CD14-positive monocyte (primary cell): ENCODE measurements at regions not wholly inside any gene's neighbourhood (a gene's known extent, or its start where the extent isn't known, plus 50 kb on each side); places are given as distances from the start of the nearest gene placed in this dataset.
"Not testable (repeated sequence)": the region's sequence is repeated elsewhere in the genome, so short reads cannot be mapped to it uniquely, and the experiment has no call there.

Experiments
- DNase-seq, 3 donors: peaks; one replicate each; pipeline ENCODE4 v3.0.0-alpha.2; 2011 to 2022
- H2AFZ ChIP-seq: 2 replicates; pipeline ENCODE4 v1.6.0; 2012; ENCODE audit warnings: mild to moderate bottlenecking, low read depth, low read length, inconsistent platforms; ENCODE audit not compliant: insufficient read depth, poor library complexity, severe bottlenecking
- H3K27ac ChIP-seq, 2 donors: 1 replicate in 1 of 2; 2 replicates in 1 of 2; pipeline ENCODE4 v1.5.1; 2012 to 2013; ENCODE audit warnings: low read length in 2 of 2, control low read depth in 1 of 2, inconsistent platforms in 1 of 2, low read depth in 1 of 2, mild to moderate bottlenecking in 1 of 2
- H3K27me3 ChIP-seq, 2 donors: one replicate each; pipeline versions ENCODE4 v1.6.0 to v1.6.1; 2011 to 2013; ENCODE audit warnings: low read length in 2 of 2; ENCODE audit not compliant: control insufficient read depth in 2 of 2, insufficient read depth in 2 of 2
- H3K36me3 ChIP-seq, 2 donors: replicated peaks in 1 of 2; 1 replicate in 1 of 2; 2 replicates in 1 of 2; pipeline versions ENCODE4 v1.5.1 to v1.6.1; 2012 to 2013; ENCODE audit warnings: low read length in 2 of 2, control low read depth in 1 of 2, inconsistent platforms in 1 of 2, mild to moderate bottlenecking in 1 of 2; ENCODE audit not compliant: insufficient read depth in 2 of 2, control insufficient read depth in 1 of 2
- H3K4me1 ChIP-seq, 2 donors: 1 replicate in 1 of 2; 2 replicates in 1 of 2; pipeline versions ENCODE4 v1.5.1 to v1.6.1; 2012 to 2013; ENCODE audit warnings: low read length in 2 of 2, control low read depth in 1 of 2, inconsistent platforms in 1 of 2, mild to moderate bottlenecking in 1 of 2, moderate library complexity in 1 of 2; ENCODE audit not compliant: insufficient read depth in 2 of 2, control insufficient read depth in 1 of 2
- H3K4me2 ChIP-seq: replicated peaks from 2 replicates; pipeline ENCODE3; 2012; ENCODE audit warnings: low read length, moderate library complexity, mild to moderate bottlenecking; ENCODE audit not compliant: poor library complexity, severe bottlenecking; ENCODE audit errors: extremely low read depth
- H3K4me3 ChIP-seq, 3 experiments: fragments of 200-600 bp in 1 of 3; sonication (generic) in 1 of 3; replicated peaks in 1 of 3; 1 replicate in 2 of 3; 2 replicates in 1 of 3; pipeline ENCODE4 v1.5.1; 2011 to 2013; ENCODE audit warnings: low read length in 3 of 3, mild to moderate bottlenecking in 3 of 3, control low read depth in 2 of 3, low read depth in 2 of 3, inconsistent platforms in 1 of 3, moderate library complexity in 1 of 3
- H3K79me2 ChIP-seq: 2 replicates; pipeline ENCODE4 v1.6.0; 2012; ENCODE audit warnings: mild to moderate bottlenecking, control low read depth, inconsistent platforms, low read length, moderate library complexity; ENCODE audit not compliant: insufficient read depth
- H3K9ac ChIP-seq: 2 replicates; pipeline ENCODE4 v1.6.0; 2017; ENCODE audit warnings: low read length, mild to moderate bottlenecking; ENCODE audit not compliant: insufficient read depth, poor library complexity, severe bottlenecking
- H3K9me3 ChIP-seq, 2 donors: replicated peaks in 1 of 2; 1 replicate in 1 of 2; 2 replicates in 1 of 2; pipeline versions ENCODE4 v1.5.1 to v1.6.1; 2012 to 2013; ENCODE audit warnings: low read length in 2 of 2, control low read depth in 1 of 2; ENCODE audit not compliant: control insufficient read depth in 1 of 2, insufficient read depth in 1 of 2
- H4K20me1 ChIP-seq: 2 replicates; pipeline ENCODE4 v1.6.0; 2012; ENCODE audit warnings: mild to moderate bottlenecking, low read length, control low read depth, moderate library complexity; ENCODE audit not compliant: insufficient read depth
- H3K27ac Mint-ChIP-seq, 7 donors: one replicate each; pipeline ENCODE4 v1.8.0; 2020; ENCODE audit warnings: mild to moderate bottlenecking in 7 of 7, mixed read lengths in 7 of 7, moderate library complexity in 6 of 7, inconsistent platforms in 2 of 7
- H3K27me3 Mint-ChIP-seq, 3 donors: one replicate each; pipeline ENCODE4 v1.8.0; 2021 to 2022; ENCODE audit warnings: low read depth in 3 of 3, mild to moderate bottlenecking in 3 of 3, mixed read lengths in 3 of 3, moderate library complexity in 3 of 3, inconsistent platforms in 1 of 3
- H3K36me3 Mint-ChIP-seq, 2 donors: one replicate each; pipeline ENCODE4 v1.8.0; 2020; ENCODE audit warnings: mixed read lengths in 2 of 2, inconsistent platforms in 1 of 2, mild to moderate bottlenecking in 1 of 2
- H3K4me1 Mint-ChIP-seq: one replicate; pipeline ENCODE4 v1.8.0; 2020; ENCODE audit warnings: mild to moderate bottlenecking, mixed read lengths
- H3K4me3 Mint-ChIP-seq, 2 donors: one replicate each; pipeline ENCODE4 v1.8.0; 2020; ENCODE audit warnings: mild to moderate bottlenecking in 2 of 2, mixed read lengths in 2 of 2, moderate library complexity in 1 of 2
- H3K9me3 Mint-ChIP-seq, 7 donors: one replicate each; pipeline ENCODE4 v1.8.0; 2020 to 2022; ENCODE audit warnings: mixed read lengths in 7 of 7, mild to moderate bottlenecking in 6 of 7, moderate library complexity in 6 of 7, inconsistent platforms in 2 of 7
- WGBS: methylation state at CpG from one replicate; pipeline ENCODE4 v1.1.5; 2013; ENCODE audit warnings: missing lambda C conversion rate; ENCODE audit not compliant: insufficient coverage; 5-methylcytosine and 5-hydroxymethylcytosine counted together
- intact Hi-C, 2 donors: fragments of 100-400 bp; cut with micrococcal nuclease; formaldehyde crosslinking; loops; one replicate each; pipeline versions ENCODE4 v1.15.0 to v1.15.1; 2023
- TF ChIP-seq, protein P1 (sequence below): fragments of 200-600 bp; IDR thresholded peaks from one replicate; pipeline ENCODE4 v1.8.0; 2022; ENCODE audit warnings: antibody characterized with exemption, mild to moderate bottlenecking

- no peaks in the 10 kb centered on the region for H3K4me1 Mint-ChIP-seq
- WGBS, result no CpG with 5 or more reads among the region's 7 CpGs
- no peak overlapping the region for H3K27ac Mint-ChIP-seq
- Histone ChIP-seq H3K27ac (no peak overlapping the region), H3K9me3 (no peaks in the 10 kb centered on the region), H3K79me2 (no peaks in the 10 kb centered on the region), H3K27me3 (no peaks in the 10 kb centered on the region), H3K4me1 (no peaks in the 10 kb centered on the region), H2AFZ (no peak overlapping the region), H3K4me2 (no peak overlapping the region), H3K36me3 (no peaks in the 10 kb centered on the region), H3K9ac (no peak overlapping the region), H4K20me1 (no peaks in the 10 kb centered on the region), H3K4me3 (no peak overlapping the region)
- no peak for DNase-seq
- no peak overlapping the region for H3K4me3 Mint-ChIP-seq
- H3K36me3 Mint-ChIP-seq, result no peaks in the 10 kb centered on the region
- peaks cover 0 to 3% (median 0%) of the 10 kb centered on the region in 7 donors for H3K9me3 Mint-ChIP-seq
- H3K27me3 Mint-ChIP-seq, result no peaks in the 10 kb centered on the region
- intact Hi-C loops, result no loop called here
- TF ChIP-seq, protein P1, sequence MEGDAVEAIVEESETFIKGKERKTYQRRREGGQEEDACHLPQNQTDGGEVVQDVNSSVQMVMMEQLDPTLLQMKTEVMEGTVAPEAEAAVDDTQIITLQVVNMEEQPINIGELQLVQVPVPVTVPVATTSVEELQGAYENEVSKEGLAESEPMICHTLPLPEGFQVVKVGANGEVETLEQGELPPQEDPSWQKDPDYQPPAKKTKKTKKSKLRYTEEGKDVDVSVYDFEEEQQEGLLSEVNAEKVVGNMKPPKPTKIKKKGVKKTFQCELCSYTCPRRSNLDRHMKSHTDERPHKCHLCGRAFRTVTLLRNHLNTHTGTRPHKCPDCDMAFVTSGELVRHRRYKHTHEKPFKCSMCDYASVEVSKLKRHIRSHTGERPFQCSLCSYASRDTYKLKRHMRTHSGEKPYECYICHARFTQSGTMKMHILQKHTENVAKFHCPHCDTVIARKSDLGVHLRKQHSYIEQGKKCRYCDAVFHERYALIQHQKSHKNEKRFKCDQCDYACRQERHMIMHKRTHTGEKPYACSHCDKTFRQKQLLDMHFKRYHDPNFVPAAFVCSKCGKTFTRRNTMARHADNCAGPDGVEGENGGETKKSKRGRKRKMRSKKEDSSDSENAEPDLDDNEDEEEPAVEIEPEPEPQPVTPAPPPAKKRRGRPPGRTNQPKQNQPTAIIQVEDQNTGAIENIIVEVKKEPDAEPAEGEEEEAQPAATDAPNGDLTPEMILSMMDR, result no peak
These were observed 384.0 kb upstream of the FOXG1 start for GRCh38 chr14:28382444-28383190.

- DNase-seq, result no peak
- Histone ChIP-seq H4K20me1 (no peaks in the 10 kb centered on the region), H3K27ac (no peak overlapping the region), H2AFZ (no peak overlapping the region), H3K27me3 (no peaks in the 10 kb centered on the region), H3K4me1 (no peaks in the 10 kb centered on the region), H3K4me3 (no peak overlapping the region), H3K79me2 (no peaks in the 10 kb centered on the region), H3K36me3 (no peaks in the 10 kb centered on the region), H3K9ac (no peak overlapping the region), H3K4me2 (no peak overlapping the region), H3K9me3 (no peaks in the 10 kb centered on the region)
- no CpG with 5 or more reads among the region's 2 CpGs for WGBS
- Mint-ChIP-seq H3K4me3 (no peak overlapping the region), H3K27ac (no peak overlapping the region), H3K27me3 (no peaks in the 10 kb centered on the region), H3K4me1 (no peaks in the 10 kb centered on the region), H3K36me3 (no peaks in the 10 kb centered on the region), H3K9me3 (peaks cover 0 to 2% (median 0%) of the 10 kb centered on the region in 7 donors)
- TF ChIP-seq, protein P1, result no peak
- intact Hi-C loops, result no loop called here
These were observed 368.1 kb upstream of the FOXG1 start for GRCh38 chr14:28398506-28398905.

GRCh38 chr14:28401705-28402104, 364.9 kb upstream of the FOXG1 start:
- H2AFZ ChIP-seq, H3K4me1 ChIP-seq, H3K9me3 ChIP-seq, H3K27me3 ChIP-seq, H3K4me2 ChIP-seq, H4K20me1 ChIP-seq, H3K36me3 ChIP-seq, H3K4me1 Mint-ChIP-seq, H3K4me3 ChIP-seq, intact Hi-C loops, H3K27me3 Mint-ChIP-seq, H3K27ac ChIP-seq, DNase-seq, H3K9ac ChIP-seq, H3K9me3 Mint-ChIP-seq, H3K27ac Mint-ChIP-seq, H3K36me3 Mint-ChIP-seq, H3K79me2 ChIP-seq, H3K4me3 Mint-ChIP-seq: not testable (repeated sequence)
- no CpG with 5 or more reads among the region's 4 CpGs for WGBS
